ENCODE measurements at regions not wholly inside any gene's neighbourhood (a gene's known extent, or its start where the extent isn't known, plus 50 kb on each side); places are given as distances from the start of the nearest gene placed in this dataset.

- no TSS peak for BruUV-seq (replicated peaks)
- Histone ChIP-seq H3K27me3 (ENCODE audit: control insufficient read depth, insufficient read depth, low read length) (no peaks in the 10 kb centered on the region), H3K9me3 (ENCODE audit: control insufficient read depth, insufficient read depth, low read depth, low read length) (no peaks in the 10 kb centered on the region), H3K4me1 (ENCODE audit: control insufficient read depth, insufficient read depth, low read length) (no peaks in the 10 kb centered on the region), H3K36me3 (ENCODE audit: control insufficient read depth, insufficient read depth, low read length) (no peaks in the 10 kb centered on the region), H3K4me3 (ENCODE audit: low read depth in 2 of 2, low read length in 2 of 2) (no peak overlapping the region), H3K27ac (ENCODE audit: low read length) (no peak overlapping the region)
- ATAC-seq (no peak), DNase-seq (ENCODE audit: low read depth, low spot score) (no peak)
- TF ChIP-seq, protein P1, sequence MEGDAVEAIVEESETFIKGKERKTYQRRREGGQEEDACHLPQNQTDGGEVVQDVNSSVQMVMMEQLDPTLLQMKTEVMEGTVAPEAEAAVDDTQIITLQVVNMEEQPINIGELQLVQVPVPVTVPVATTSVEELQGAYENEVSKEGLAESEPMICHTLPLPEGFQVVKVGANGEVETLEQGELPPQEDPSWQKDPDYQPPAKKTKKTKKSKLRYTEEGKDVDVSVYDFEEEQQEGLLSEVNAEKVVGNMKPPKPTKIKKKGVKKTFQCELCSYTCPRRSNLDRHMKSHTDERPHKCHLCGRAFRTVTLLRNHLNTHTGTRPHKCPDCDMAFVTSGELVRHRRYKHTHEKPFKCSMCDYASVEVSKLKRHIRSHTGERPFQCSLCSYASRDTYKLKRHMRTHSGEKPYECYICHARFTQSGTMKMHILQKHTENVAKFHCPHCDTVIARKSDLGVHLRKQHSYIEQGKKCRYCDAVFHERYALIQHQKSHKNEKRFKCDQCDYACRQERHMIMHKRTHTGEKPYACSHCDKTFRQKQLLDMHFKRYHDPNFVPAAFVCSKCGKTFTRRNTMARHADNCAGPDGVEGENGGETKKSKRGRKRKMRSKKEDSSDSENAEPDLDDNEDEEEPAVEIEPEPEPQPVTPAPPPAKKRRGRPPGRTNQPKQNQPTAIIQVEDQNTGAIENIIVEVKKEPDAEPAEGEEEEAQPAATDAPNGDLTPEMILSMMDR (IDR thresholded peaks at IDR 0.05): no peak
- TF ChIP-seq POLR2AphosphoS5 (IDR thresholded peaks at IDR 0.05; ENCODE audit: low read depth, low read length): no peak
- no peak for TF ChIP-seq SIN3A (IDR thresholded peaks at IDR 0.05; ENCODE audit: borderline replicate concordance, insufficient read depth, low read depth, low read length)
- TF ChIP-seq REST (IDR thresholded peaks at IDR 0.05; ENCODE audit: insufficient read depth in 1 of 2, low read depth in 2 of 2, low read length in 1 of 2): no peak
- no peak for TF ChIP-seq TCF7L2 (IDR thresholded peaks at IDR 0.05; ENCODE audit: low read depth, low read length)
- POLR2A ChIA-PET: no interaction called here
- CTCF ChIA-PET: no interaction called here
- in situ Hi-C loops (cut with HindIII; ENCODE audit: low pct_unique_long_range_greater_than_20kb, low sequenced_read_pairs) (no loop called here), intact Hi-C loops (cut with micrococcal nuclease; ENCODE audit: unreplicated experiment) (no loop called here)
Observed at GRCh38 chr11:42812361-42812760, 499.4 kb upstream of the API5 start.

- no peak overlapping the region for H3K27ac ChIP-seq (ENCODE audit: low read length)
- TF ChIP-seq REST (IDR thresholded peaks at IDR 0.05; ENCODE audit: insufficient read depth in 1 of 2, low read depth in 2 of 2, low read length in 1 of 2) (no peak), SIN3A (IDR thresholded peaks at IDR 0.05; ENCODE audit: borderline replicate concordance, insufficient read depth, low read depth, low read length) (no peak), POLR2AphosphoS5 (IDR thresholded peaks at IDR 0.05; ENCODE audit: low read depth, low read length) (no peak), TCF7L2 (IDR thresholded peaks at IDR 0.05; ENCODE audit: low read depth, low read length) (no peak)
- TF ChIP-seq, protein P1 (IDR thresholded peaks at IDR 0.05): no peak
- DNase-seq (ENCODE audit: low read depth, low spot score) (no peak), ATAC-seq (no peak)
- H3K36me3 ChIP-seq (ENCODE audit: control insufficient read depth, insufficient read depth, low read length): no peaks in the 10 kb centered on the region
- no TSS peak for BruUV-seq (replicated peaks)
- intact Hi-C loops (cut with micrococcal nuclease; ENCODE audit: unreplicated experiment): no loop called here
- ChIA-PET POLR2A (no interaction called here), CTCF (no interaction called here)
- no peaks in the 10 kb centered on the region for H3K27me3 ChIP-seq (ENCODE audit: control insufficient read depth, insufficient read depth, low read length)
- H3K9me3 ChIP-seq (ENCODE audit: control insufficient read depth, insufficient read depth, low read depth, low read length): no peaks in the 10 kb centered on the region
- H3K4me3 ChIP-seq (ENCODE audit: low read depth in 2 of 2, low read length in 2 of 2): no peak overlapping the region
- in situ Hi-C loops (cut with HindIII; ENCODE audit: low pct_unique_long_range_greater_than_20kb, low sequenced_read_pairs): no loop called here
- H3K4me1 ChIP-seq (ENCODE audit: control insufficient read depth, insufficient read depth, low read length): no peaks in the 10 kb centered on the region
Observed at GRCh38 chr11:42812960-42813359, 498.8 kb upstream of the API5 start.

Measured in Panc1 (cell line).